HG02759 (cell line): ENCODE measurements at regions not wholly inside any gene's neighbourhood (a gene's known extent, or its start where the extent isn't known, plus 50 kb on each side); places are given as distances from the start of the nearest gene placed in this dataset.
"Not testable (repeated sequence)": the region's sequence is repeated elsewhere in the genome, so short reads cannot be mapped to it uniquely, and the experiment has no call there.

Source experiments
- ATAC-seq: cut with Tn5 transposase; IDR thresholded peaks from one replicate; pipeline ENCODE4 v1.9.1; 2021; ENCODE audit warnings: mild to moderate bottlenecking, moderate library complexity; ENCODE audit not compliant: unreplicated experiment

DNA sequence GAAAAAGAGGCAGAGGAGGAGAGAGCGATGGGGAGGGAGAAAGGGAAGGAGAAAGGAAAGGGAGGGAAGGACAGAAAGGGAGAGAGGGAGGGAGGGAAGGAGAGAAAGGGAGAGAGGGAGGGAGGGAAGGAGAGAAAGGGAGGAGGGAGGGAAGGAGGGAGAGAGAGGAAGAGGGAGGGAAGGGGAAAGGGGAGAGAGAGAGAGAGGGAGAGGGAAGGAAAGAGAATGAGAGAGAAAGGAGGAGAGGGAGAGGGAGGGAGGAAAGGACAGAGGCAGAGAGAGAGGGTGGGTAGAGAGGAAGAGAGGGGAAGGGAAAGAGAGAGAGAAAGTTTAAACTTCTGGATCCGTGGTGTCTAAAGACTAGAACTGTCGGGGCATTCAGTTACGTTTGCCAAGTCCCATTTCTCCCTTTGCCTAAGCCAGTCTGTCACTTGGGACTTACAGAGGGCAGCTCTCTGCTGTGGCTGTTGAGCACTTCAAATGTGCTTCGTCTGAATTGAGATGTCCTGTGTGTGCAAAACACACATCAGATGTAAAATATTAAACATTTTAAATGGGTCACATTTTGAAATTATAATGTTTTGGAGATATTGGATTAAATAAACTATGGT lies 62.6 kb downstream of the PLXNA1 start:
- ATAC-seq, result no peak

- ATAC-seq, result not testable (repeated sequence)
Measured at GRCh38 chr3:127046690-127047089, 63.8 kb downstream of the PLXNA1 start.

DNA sequence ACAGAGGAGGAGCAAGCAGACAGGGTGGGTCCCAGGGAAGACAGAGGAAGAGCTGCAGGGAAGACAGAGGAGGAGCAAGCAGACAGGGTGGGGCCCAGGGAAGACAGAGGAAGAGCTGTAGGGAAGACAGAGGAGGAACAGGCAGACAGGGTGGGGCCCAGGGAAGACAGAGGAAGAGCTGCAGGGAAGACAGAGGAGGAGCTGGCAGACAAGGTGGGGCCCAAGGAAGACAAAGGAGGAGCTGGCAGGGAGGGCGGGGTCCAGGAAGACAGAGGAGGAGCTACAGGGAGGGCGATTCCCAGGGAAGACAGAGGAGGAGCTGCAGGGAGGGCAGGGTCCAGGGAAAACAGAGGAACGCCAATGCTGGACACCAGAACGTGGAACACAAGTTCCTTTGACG lies 66.5 kb downstream of the PLXNA1 start:
- ATAC-seq, result no peak

DNA sequence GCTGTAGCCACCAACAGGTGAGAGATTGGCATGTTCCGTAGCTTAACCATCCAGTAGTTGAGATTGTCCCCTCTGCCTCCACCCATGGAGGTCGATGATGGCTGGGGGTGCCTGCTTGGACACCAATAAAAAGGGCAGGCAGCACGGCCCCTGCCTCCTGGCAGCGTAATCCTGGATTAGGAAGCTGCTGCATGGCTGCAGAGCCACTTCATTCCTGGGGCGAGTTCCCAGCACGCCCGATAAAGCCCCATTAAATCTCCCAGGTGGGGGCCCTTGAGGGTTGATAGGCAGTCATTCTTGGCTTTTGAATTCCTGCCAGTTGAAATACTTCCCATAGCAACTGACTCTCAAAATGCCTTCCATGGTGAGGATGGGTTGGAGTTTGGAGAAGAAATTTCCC lies 67.8 kb downstream of the PLXNA1 start:
- no peak for ATAC-seq

DNA sequence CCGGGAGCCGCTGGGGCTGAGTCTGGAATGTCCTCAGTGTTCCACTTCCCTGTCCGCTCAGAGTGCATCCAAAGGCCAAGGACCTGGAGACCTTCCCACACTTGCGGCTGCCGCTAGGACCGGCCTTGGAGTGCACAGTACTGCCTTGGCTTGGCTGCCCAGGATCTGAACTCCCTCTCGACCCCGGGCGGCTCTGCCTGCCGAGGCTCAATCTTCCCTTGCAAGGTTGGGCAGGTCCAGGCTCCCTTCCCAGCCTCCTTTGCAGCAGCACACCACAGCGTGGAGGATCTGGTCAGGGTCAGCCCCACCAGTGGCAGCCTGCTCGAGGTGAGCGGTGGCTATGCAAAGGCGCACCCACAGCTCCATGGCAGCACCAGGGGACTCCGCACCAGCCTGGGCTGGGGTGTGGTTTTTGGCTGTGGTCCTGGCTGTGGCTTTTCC lies 69.2 kb downstream of the PLXNA1 start:
- no peak for ATAC-seq

DNA sequence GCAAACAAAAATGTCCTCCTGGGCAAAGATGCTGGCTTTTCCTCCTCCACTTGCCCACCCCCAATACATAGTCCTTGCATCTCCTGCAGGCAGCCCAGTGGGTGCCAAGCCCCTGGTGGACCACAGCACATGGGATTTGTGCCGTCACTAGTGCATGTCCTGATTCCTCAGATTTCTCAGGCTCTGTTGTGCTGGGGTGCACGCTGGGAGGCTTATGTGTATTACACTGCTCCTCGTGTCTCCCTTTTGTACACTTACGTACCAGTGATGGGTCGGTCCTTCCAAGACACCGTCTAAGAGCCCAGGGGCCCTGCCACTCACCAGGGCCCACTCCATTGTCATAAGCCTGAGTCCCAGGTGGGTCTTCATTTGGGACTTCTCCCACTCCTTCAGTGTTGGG lies 70.1 kb downstream of the PLXNA1 start:
- ATAC-seq, result no peak

- no peak for ATAC-seq
Measured at GRCh38 chr3:127053450-127053849, 70.5 kb downstream of the PLXNA1 start.

GRCh38 chr3:127053979-127054378 lies 71.1 kb downstream of the PLXNA1 start:
- ATAC-seq, result no peak

DNA sequence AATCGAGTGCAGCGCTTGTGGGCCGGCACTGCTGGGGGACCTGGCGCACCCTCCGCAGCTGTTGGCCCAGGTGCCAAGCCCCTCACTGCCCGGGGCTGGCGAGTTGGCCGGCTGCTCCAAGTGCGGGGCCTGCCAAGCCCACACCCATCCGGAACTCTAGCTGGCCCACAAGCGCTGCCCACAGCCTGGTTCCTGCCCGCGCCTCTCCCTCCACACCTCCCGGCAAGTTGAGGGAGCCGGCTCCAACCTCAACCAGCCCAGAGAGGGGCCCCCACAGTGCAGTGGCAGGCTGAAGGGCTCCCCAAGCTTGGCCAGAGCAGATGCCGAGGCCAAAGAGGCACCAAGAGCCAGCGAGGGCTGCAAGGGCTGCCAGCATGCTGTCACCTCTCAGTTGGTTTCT lies 73.4 kb downstream of the PLXNA1 start:
- ATAC-seq, result no peak

DNA sequence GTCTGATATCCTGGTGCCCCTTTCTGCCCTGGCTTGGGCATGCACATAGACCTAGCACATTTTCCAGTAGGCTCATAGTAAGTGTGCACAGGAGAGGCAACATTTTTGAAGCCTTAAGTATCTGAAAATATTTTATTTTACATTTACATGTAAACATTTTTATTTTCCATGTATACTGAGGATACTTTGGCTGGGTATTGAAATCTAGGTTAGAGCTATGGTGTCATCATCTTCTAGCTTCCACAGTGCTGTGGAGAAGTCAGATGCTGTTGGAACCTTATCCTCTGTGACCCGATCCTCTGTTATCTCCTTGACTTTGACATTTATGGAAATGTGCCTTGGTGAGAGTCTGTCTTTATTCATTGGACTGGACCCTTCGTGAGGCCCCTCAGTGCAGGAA lies 74.1 kb downstream of the PLXNA1 start:
- ATAC-seq, result no peak

GRCh38 chr3:127059072-127059471 lies 76.2 kb downstream of the PLXNA1 start:
- no peak for ATAC-seq

GRCh38 chr3:127061641-127062040 lies 78.7 kb downstream of the PLXNA1 start:
- no peak for ATAC-seq

- ATAC-seq, result no peak
Measured at GRCh38 chr3:127062926-127063325, 80.0 kb downstream of the PLXNA1 start.

GRCh38 chr3:127063916-127064315 lies 81.0 kb downstream of the PLXNA1 start:
- no peak for ATAC-seq

DNA sequence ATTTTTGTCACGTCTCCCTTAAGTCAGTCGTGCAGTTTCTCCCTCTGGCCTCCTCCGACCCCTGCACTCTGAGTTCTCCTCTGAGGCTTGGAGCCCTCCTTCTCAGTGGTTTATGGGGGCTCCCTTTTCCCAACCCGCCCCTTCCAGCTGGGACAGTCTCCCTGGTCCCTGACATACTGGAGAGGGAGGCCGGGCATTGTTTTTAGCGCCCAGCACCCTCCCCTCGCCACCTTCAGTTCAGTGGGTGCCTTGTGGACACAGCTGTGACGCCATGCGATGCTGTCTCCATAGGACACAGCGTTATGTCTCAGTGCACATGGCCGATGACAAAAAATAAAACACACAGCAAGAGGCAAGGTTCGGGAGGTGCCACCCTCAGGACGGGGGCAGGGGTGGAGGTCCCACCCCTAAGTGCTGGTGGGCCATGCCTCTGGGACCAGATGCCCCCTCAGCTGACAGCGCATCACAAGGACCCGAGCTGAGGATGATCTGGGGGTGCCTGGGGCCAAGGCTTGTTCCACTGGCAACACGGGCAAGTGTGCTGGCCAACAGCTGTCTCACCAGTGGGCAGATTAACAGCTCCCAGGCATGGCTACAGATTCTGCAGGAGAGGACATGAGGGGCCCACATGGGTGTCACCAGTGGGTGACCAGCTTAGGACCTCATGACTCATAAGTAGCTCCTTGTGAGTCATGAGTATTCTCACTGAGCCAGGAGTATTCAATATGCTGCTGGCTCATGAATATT lies 81.6 kb downstream of the PLXNA1 start:
- no peak for ATAC-seq

GRCh38 chr3:127065138-127065427 lies 82.2 kb downstream of the PLXNA1 start:
- no peak for ATAC-seq

DNA sequence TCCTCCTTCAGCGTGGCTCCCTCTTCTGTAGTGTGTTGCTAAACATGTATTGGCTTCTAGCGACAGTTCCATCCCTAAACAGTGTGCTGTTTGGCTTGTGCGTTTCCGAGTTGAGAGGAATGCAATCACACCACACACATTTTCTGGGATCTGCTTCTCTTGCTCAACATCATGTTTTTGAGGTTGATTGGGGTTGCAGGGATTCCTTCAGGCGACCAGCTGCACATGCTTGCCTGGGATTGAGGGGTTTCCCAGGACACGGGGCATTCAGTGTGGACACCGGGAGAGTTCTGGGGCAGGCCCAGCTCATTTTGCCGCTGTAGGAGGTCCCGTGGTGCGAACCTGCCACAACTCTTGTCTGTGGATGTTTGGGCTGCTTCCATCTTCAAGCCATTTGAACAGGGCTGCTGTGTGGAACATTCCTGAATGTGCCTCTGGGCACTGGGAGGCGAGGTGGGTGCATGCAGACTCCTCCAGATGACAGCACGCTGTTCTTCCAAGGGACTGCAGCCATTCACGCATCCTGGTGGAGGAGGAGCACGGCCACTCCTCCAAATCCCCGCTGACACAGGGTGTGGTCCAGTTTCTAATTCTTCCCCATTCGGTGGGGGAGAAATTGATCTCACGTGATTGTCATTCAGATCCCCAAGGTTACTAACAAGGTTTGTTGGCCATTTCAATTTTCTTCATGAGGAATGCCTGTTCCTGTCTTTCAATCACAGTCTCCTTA lies 82.8 kb downstream of the PLXNA1 start:
- no peak for ATAC-seq

GRCh38 chr3:127066635-127067034 lies 83.7 kb downstream of the PLXNA1 start:
- ATAC-seq, result no peak

GRCh38 chr3:127067116-127067910 lies 84.4 kb downstream of the PLXNA1 start:
- ATAC-seq, result no peak

DNA sequence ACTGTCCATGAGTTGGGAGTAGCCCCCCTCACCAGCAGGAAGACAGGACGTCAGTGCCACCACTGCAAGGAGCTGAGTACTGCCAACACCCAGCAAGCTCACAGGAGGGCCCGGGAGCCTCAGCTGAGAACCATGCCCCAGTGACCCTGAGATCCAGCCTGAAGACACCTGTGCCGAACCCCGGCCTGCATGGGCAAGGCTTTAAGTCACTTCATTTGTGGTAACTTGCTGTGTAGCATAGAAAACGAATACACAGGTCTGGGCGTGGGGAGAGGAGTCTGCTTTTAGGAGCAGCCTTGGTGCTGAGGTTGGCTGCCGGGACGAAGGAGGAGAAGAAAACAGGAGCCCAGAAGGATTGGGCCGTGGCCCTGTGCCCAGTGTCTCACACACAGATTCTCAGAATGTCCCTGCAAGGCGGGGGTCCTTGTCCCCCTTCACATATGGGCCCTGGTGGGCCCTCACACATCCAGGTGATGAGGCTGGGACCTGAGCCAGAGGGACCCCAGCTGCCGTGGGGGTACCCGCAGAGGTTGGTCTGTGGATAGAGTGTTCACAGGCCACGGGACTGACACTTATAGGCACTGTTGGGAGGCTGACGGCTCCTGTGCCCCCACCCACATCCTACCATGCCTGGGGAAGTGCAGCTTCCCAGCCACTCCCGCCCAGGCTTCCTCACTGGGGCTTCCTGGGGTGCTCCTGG lies 85.3 kb downstream of the PLXNA1 start:
- no peak for ATAC-seq

DNA sequence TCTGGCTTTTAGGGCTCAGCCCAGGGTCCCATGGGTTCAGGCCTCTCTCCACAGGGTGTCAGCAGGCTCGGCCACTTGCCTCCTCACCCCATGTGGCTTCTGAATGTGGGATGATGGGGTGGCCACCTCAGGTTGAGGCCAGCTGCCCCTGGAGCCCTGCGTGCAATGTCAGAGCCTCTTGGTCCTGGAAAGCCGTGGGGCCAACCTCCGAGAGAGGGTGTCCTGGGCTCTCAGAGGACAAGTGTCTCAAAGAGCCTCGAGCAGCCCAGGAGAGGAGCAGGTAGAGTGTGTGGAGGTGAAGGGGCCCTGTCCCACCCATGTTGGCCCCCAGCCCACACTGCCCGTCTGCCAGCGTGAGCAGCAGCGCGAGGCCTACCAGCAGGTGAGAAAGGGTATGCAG lies 86.0 kb downstream of the PLXNA1 start:
- ATAC-seq, result no peak
